ENCODE measurements at regions not wholly inside any gene's neighbourhood (a gene's known extent, or its start where the extent isn't known, plus 50 kb on each side); places are given as distances from the start of the nearest gene placed in this dataset.

DNA sequence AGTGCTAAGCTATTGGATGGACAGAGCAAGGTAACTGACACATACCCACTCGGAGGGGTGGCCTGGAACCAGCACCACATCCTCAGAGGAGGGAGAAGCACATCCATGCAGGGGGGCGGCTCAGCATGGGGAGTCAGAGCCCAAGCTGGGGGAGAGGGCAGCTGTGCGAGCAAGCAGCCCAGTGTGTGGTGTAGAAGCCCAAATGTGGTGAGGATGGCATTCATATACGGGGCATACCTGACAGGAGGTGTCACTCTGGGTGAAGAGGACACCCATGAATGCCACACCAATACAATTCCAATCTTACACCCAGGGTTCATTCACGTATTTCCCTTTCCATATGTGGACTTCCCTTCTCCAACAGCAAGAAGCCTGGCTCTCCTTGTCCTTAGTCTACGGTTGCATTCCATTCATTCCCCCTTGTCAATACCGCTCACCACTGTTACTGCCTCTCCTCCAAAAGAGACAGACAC is 58.7 kb upstream of the ACAN start:
- no peak for DNase-seq

DNA sequence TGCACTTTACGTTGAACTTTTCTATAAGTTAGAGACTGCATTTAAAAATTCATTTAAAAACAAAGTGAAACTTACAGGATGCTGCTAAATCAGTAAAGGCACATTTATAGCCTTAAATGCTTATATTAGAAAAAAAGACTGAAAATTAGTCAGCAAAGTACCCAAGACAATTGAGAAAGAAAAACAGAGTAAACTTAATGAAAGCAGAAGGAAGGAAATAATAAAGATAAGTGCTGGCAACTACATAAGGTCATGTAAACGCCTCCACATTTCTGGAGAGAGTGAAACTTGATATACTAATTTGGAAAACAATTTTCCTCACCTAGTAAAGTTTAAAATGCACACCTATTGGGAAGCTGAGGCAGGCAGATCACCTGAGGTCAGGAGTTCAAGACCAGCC is 58.2 kb upstream of the ACAN start:
- no peak for DNase-seq

DNA sequence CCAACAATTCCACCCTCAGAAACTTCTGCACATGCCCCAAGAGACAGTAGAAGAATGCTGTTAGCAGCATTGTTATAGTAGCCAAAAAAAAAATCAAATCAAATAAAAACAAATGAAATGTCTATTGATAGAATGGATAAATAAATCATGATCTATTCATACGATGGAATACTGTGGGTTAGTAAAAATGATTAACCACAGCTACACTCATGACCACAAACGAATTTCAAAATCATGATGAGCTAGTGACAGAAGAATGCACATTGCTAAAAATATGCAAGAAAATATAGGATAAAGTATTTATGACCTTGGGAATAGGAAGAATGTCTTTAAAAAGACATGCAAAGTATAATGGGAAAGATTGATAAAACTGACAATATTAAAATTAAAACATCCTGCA is 57.5 kb upstream of the ACAN start:
- no peak for DNase-seq

DNA sequence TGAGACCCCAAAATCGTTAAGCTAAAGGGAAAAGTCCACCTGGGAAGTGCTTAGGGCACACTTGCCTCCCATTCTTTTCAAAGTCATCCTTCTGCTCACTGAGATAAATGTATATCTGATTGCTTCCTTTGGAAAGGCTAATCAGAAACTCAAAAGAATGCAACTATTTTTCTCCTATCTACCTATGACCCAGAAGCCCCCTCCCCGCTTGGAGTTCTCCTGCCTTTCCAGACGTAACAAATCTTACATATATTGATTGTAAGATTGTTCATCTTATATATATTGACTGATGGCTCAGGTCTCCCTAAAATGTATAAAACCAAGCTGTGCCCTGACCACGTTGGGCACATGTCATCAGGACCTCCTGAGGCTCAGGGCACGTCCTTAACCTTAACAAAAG is 56.8 kb upstream of the ACAN start:
- no peak for DNase-seq

DNA sequence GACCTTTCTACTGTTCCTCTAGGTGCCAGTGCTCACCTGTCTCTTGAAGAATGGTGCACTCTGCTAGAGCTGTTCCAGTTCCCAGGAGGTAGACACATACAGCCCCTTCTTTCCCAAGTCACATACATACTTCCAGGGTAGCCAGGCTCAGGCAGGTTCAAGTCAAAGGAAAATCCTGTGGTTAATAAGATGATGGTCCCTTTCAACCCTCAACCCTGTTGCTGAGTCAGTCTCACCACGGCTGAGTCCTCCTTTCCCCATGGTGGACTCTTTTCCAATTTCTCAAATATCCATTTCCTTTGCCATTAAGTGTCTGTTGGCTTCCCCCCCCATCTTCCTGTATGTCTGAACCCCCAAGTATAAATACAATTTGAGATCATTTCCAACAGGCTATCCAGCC is 56.1 kb upstream of the ACAN start:
- no peak for DNase-seq

DNA sequence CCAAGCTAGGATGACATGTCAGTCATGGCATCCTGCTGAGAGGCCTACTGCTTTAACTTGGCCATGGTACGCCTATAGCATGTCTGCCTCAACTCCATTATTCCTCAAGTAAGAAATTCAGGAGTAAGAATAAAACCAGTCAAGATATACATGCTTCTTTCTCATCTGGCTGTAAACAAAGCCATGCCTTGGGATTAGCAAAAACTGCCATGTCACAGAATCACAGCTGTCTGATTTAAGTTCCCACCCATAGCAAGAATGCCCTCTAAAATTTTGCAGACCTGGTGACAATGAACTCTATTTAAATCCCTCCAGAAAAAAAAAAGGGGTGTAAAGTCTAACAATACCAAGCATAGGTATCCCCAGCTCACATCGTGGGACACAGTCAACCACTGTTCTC is 55.6 kb upstream of the ACAN start:
- no peak for DNase-seq

DNA sequence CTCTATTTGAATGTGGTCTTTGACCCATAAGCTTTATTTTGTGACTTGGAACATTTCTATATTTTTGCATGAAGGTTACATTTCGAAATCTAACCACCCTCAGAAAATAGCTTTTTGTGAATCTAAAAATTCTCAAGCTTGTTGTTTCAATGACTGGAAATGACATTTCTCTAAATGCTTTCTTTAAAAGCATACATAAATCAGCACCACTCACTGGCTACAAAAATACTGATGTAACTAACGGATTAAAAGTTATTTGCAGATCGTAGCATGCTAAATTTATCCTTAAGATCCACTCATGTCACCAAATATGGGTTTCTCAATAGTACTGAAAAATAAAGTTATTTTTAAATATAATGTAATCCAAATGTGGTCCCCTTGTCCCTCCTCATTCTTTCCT is 55.2 kb upstream of the ACAN start:
- DNase-seq, result no peak

DNA sequence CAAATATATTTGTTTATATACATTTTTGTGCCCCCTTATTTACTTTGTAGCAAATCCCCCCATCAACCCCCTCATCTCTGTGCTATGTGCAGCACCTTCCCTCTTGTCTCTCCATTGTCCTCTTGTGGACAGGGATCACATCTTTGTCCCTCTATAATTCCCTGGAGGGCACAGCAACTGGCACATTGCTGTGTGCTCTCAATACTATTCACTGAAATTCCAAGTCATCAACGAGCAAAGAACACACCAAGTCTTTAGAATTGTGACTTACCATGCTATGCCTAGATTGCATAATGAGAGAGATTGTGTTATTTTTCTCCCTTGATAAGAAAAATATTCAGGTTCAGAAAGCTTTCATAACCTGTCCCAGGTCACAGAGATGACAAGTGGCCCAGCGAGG is 54.6 kb upstream of the ACAN start:
- DNase-seq, result no peak

DNA sequence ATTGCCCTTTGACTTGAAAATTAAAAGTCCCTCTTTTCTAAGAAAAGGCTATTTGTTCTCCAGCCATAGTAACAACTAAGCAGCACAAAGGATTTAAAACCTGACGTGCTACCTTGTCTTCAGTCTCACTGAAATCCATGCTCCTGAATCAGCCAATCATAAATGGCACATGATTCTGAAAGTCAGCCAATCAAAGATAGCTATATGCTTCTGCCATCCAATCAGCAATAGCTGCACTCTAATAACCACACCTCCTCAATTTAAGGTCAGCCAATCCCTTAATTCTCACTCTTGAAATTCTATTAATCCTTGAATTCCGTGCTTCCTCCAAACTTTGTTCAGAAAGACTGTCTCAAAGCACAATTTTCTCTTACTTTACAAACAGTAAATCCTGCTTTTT is 53.5 kb upstream of the ACAN start:
- no peak for DNase-seq

DNA sequence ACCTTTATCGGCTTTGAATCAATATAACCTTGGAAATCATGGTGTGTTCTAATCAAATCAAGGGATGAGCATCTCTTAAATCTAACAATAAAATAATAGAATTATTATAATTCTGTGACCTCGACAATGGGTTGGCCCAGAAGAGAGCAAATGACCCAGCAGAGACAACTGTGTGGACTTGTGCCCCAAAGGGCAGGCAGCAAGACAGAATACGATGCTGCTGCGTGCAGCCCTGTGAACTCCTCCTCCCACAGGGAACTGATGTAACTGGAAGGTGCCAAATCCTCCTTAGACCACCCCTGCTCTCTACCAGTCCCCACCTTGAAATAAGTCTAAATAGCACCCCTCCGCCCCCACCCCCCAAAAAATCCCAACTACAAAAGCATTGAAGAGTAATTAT is 50.7 kb upstream of the ACAN start:
- no peak for DNase-seq

DNA sequence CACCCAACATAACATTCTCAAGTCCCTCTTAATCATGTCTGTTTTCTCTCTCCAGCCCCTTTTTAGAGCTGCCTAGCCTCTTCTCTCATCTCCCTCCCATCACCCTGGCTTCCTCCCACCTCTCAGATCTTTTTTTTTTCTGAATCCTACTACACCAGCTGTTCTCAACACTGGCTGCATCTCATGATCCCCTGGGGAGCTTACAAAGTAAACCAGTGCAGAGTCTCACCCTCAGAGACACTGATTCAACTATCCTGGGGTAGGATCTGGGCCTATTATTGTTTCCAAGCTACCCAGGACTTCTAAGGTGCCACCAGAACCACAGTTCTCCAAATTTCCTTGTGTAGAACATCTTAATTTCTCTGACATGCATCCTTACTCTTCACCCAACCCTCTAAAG is 50.3 kb upstream of the ACAN start:
- no peak for DNase-seq
